ENCODE measurements at regions not wholly inside any gene's neighbourhood (a gene's known extent, or its start where the extent isn't known, plus 50 kb on each side); places are given as distances from the start of the nearest gene placed in this dataset.
"Not testable (repeated sequence)": the region's sequence is repeated elsewhere in the genome, so short reads cannot be mapped to it uniquely, and the experiment has no call there.

- TF ChIP-seq, protein P1, sequence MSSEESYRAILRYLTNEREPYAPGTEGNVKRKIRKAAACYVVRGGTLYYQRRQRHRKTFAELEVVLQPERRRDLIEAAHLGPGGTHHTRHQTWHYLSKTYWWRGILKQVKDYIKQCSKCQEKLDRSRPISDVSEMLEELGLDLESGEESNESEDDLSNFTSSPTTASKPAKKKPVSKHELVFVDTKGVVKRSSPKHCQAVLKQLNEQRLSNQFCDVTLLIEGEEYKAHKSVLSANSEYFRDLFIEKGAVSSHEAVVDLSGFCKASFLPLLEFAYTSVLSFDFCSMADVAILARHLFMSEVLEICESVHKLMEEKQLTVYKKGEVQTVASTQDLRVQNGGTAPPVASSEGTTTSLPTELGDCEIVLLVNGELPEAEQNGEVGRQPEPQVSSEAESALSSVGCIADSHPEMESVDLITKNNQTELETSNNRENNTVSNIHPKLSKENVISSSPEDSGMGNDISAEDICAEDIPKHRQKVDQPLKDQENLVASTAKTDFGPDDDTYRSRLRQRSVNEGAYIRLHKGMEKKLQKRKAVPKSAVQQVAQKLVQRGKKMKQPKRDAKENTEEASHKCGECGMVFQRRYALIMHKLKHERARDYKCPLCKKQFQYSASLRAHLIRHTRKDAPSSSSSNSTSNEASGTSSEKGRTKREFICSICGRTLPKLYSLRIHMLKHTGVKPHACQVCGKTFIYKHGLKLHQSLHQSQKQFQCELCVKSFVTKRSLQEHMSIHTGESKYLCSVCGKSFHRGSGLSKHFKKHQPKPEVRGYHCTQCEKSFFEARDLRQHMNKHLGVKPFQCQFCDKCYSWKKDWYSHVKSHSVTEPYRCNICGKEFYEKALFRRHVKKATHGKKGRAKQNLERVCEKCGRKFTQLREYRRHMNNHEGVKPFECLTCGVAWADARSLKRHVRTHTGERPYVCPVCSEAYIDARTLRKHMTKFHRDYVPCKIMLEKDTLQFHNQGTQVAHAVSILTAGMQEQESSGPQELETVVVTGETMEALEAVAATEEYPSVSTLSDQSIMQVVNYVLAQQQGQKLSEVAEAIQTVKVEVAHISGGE (tag by site-specific recombination; conservative IDR thresholded peaks at IDR 0.05; ENCODE audit: low read depth) = peak; percentile 63
- TF ChIP-seq, protein P2, sequence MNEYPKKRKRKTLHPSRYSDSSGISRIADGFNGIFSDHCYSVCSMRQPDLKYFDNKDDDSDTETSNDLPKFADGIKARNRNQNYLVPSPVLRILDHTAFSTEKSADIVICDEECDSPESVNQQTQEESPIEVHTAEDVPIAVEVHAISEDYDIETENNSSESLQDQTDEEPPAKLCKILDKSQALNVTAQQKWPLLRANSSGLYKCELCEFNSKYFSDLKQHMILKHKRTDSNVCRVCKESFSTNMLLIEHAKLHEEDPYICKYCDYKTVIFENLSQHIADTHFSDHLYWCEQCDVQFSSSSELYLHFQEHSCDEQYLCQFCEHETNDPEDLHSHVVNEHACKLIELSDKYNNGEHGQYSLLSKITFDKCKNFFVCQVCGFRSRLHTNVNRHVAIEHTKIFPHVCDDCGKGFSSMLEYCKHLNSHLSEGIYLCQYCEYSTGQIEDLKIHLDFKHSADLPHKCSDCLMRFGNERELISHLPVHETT (tag by site-specific recombination; IDR thresholded peaks at IDR 0.05) = 0 out of 2 replicates have a peak, but pooled peaks have one; percentile 22
- peak; percentile 66 for TF ChIP-seq ZNF555 (tag by site-specific recombination; conservative IDR thresholded peaks at IDR 0.05)
These were observed 428.3 kb downstream of the CCSER2 start (continued) for GRCh38 chr10:84756653-84757052.

DNA sequence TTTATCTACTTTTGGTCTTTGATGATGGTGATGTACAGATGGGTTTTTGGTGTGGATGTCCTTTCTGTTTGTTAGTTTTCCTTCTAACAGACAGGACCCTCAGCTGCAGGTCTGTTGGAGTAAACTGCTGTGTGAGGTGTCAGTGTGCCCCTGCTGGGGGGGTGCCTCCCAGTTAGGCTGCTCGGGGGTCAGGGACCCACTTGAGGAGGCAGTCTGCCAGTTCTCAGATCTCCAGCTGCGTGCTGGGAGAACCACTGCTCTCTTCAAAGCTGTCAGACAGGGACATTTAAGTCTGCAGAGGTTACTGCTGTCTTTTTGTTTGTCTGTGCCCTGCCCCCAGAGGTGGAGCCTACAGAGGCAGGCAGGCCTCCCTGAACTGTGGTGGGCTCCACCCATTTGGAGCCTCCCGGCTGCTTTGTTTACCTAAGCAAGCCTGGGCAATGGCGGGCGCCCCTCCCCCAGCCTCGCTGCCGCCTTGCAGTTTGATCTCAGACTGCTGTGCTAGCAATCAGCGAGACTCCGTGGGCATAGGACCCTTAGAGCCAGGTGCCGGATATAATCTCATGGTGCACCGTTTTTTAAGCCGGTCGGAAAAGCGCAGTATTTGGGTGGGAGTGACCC lies 433.7 kb downstream of the CCSER2 start:
- CTCF ChIA-PET = interaction anchor here (0.6 to 1.2 kb wide), 3 partner anchors 222 to 967 kb away, joined by 3 to 7 read pairs (median 3); no protein-coding TSS in a partner anchor
- POLR2A ChIA-PET; H3K4me3 ChIP-seq (ENCODE audit: low read depth, low read length): not testable (repeated sequence)

More for the DNA sequence above, 433.7 kb downstream of the CCSER2 start:
- H3K36me3 ChIP-seq (ENCODE audit: control insufficient read depth in 2 of 2, insufficient read depth in 1 of 2, low read length in 2 of 2); H3K9me3 ChIP-seq (ENCODE audit: control insufficient read depth, insufficient read depth, low read depth, low read length); H3K4me1 ChIP-seq (ENCODE audit: control insufficient read depth, insufficient read depth, low read length); H3K27ac ChIP-seq (ENCODE audit: extremely low read depth, low read depth, low read length): not testable (repeated sequence)
- TF ChIP-seq GLIS1 (tag by site-specific recombination; IDR thresholded peaks at IDR 0.05) = peak; percentile 98
- TF ChIP-seq, protein P1 (tag by site-specific recombination; conservative IDR thresholded peaks at IDR 0.05; ENCODE audit: low read depth) = peak; percentile 49; the same call in 1 of the 2 replicates
- peak; percentile 33; the same call in 1 of the 2 replicates for TF ChIP-seq WT1 (tag by site-specific recombination; IDR thresholded peaks at IDR 0.05)
- TF ChIP-seq IKZF3 (tag by site-specific recombination; IDR thresholded peaks at IDR 0.05) = peak; percentile 70
- TF ChIP-seq ZBTB8A (tag by site-specific recombination; IDR thresholded peaks at IDR 0.05) = 0 out of 2 replicates have a peak, but pooled peaks have one; percentile 23
- 0 out of 2 replicates have a peak, but pooled peaks have one; percentile 45 for TF ChIP-seq ZSCAN30 (tag by site-specific recombination; IDR thresholded peaks at IDR 0.05)
- 0 out of 2 replicates have a peak, but pooled peaks have one; percentile 2 for TF ChIP-seq ZNF626 (tag by site-specific recombination; IDR thresholded peaks at IDR 0.05)
- 0 out of 2 replicates have a peak, but pooled peaks have one; percentile 31 for TF ChIP-seq ZNF335 (tag by site-specific recombination; conservative IDR thresholded peaks at IDR 0.05)
- TF ChIP-seq ZNF629 (tag by site-specific recombination; IDR thresholded peaks at IDR 0.05) = 0 out of 2 replicates have a peak, but pooled peaks have one; percentile 20
- 0 out of 2 replicates have a peak, but pooled peaks have one; percentile 19 for TF ChIP-seq FEZF1 (tag by site-specific recombination; IDR thresholded peaks at IDR 0.05)
- TF ChIP-seq ZNF394 (tag by site-specific recombination; IDR thresholded peaks at IDR 0.05; ENCODE audit: borderline replicate concordance) = peak; percentile 24; the same call in 1 of the 2 replicates
- TF ChIP-seq, protein P3, sequence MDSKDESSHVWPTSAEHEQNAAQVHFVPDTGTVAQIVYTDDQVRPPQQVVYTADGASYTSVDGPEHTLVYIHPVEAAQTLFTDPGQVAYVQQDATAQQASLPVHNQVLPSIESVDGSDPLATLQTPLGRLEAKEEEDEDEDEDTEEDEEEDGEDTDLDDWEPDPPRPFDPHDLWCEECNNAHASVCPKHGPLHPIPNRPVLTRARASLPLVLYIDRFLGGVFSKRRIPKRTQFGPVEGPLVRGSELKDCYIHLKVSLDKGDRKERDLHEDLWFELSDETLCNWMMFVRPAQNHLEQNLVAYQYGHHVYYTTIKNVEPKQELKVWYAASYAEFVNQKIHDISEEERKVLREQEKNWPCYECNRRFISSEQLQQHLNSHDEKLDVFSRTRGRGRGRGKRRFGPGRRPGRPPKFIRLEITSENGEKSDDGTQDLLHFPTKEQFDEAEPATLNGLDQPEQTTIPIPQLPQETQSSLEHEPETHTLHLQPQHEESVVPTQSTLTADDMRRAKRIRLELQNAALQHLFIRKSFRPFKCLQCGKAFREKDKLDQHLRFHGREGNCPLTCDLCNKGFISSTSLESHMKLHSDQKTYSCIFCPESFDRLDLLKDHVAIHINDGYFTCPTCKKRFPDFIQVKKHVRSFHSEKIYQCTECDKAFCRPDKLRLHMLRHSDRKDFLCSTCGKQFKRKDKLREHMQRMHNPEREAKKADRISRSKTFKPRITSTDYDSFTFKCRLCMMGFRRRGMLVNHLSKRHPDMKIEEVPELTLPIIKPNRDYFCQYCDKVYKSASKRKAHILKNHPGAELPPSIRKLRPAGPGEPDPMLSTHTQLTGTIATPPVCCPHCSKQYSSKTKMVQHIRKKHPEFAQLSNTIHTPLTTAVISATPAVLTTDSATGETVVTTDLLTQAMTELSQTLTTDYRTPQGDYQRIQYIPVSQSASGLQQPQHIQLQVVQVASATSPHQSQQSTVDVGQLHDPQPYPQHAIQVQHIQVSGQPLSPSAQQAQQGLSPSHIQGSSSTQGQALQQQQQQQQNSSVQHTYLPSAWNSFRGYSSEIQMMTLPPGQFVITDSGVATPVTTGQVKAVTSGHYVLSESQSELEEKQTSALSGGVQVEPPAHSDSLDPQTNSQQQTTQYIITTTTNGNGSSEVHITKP (tag by site-specific recombination; IDR thresholded peaks at IDR 0.05) = 0 out of 2 replicates have a peak, but pooled peaks have one; percentile 21
- TF ChIP-seq GLIS2 (tag by site-specific recombination; IDR thresholded peaks at IDR 0.05) = peak; percentile 62
- TF ChIP-seq YY1 (tag by site-specific recombination; IDR thresholded peaks at IDR 0.05) = peak; percentile 73
